Thymus (tissue), 11 donors: ENCODE measurements at regions not wholly inside any gene's neighbourhood (a gene's known extent, or its start where the extent isn't known, plus 50 kb on each side); places are given as distances from the start of the nearest gene placed in this dataset.

Experiments used
- DNase-seq, 9 donors: peaks; one replicate each; pipeline ENCODE4 v3.0.0-alpha.2; 2013; ENCODE audit warnings: low spot score in 9 of 9, low read depth in 6 of 9, missing footprints in 1 of 9
- H3K27ac ChIP-seq, 2 donors: one replicate each; pipeline ENCODE4 v1.5.1; 2013; ENCODE audit warnings: control low read depth in 1 of 2, low read depth in 1 of 2, low read length in 1 of 2, mild to moderate bottlenecking in 1 of 2, moderate library complexity in 1 of 2
- H3K27me3 ChIP-seq, 2 donors: one replicate each; pipeline ENCODE4 v1.5.1; 2013; ENCODE audit warnings: low read length in 1 of 2; ENCODE audit not compliant: control insufficient read depth in 2 of 2, insufficient read depth in 1 of 2
- H3K36me3 ChIP-seq, 2 donors: one replicate each; pipeline ENCODE4 v1.5.1; 2013; ENCODE audit warnings: low read length in 1 of 2, mild to moderate bottlenecking in 1 of 2, moderate library complexity in 1 of 2; ENCODE audit not compliant: control insufficient read depth in 2 of 2, insufficient read depth in 2 of 2
- H3K4me1 ChIP-seq, 2 donors: one replicate each; pipeline ENCODE4 v1.5.1; 2013; ENCODE audit warnings: low read length in 2 of 2; ENCODE audit not compliant: control insufficient read depth in 2 of 2, insufficient read depth in 2 of 2
- H3K4me3 ChIP-seq, 2 donors: one replicate each; pipeline ENCODE4 v1.5.1; 2013; ENCODE audit warnings: low read length in 2 of 2, control low read depth in 1 of 2, mild to moderate bottlenecking in 1 of 2
- H3K9me3 ChIP-seq, 2 donors: one replicate each; pipeline ENCODE4 v1.5.1; 2013; ENCODE audit warnings: low read length in 1 of 2, mild to moderate bottlenecking in 1 of 2; ENCODE audit not compliant: control insufficient read depth in 2 of 2, insufficient read depth in 1 of 2
- WGBS: extraction: QIAGEN DNeasy Blood & Tissue Kit; methylation state at CpG from one replicate; pipeline ENCODE4 v1.1.7; 2013; 5-methylcytosine and 5-hydroxymethylcytosine counted together
- donor health status: healthy.

DNA sequence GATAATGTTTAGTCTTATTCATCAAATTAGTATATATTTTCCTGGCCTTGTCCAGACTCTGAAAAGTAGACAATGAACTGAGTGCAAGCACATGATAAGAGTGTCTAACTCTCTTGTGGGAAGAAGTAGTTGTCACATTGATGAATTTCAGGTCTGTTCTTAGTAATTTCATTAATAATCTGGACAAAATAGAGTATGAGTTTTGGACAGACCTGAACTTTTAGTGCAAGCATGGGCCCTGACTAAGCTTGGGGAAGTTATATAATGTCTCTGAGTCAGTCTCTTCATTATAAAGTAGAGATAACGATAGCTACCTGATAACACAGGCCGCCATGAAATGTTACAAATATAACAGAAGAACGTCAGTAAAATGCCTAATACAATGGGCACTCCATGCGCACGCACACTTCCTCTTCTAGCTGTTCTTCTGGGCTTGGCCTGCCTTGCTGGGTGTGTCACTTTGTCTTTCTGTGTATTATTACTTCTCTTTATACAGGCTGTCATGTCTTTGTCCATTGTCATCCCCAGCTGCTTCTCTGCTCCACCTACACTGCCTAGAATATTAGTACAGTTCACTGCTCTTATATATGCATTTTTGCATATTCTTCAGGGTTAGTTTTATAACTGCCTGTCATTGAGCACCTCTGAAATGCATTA, 129.1 kb upstream of the HTR2A start:
- DNase-seq, result no peak
- H3K27ac ChIP-seq, result no peak overlapping the region

DNA sequence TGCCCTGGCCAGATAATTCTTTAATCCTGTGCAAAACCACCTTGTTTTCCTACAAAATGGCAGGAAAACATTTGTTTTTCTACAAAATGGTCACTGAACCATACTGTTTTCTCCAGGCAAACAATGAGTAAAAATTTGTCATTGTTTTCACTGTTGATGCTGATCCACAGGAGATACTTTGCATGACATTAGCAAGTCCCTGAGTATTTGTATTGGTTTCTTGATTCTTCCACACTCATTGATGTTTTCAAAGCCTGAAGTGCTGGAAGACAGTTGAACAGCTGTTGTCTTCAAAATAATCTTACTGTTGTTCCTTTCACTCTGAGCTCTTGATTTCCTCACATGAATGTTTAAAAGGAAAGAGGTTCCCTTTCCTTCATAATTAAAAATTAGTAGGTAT, 123.1 kb upstream of the HTR2A start:
- no peak overlapping the region for H3K27ac ChIP-seq
- DNase-seq, result no peak
- H3K4me3 ChIP-seq, result no peak overlapping the region
- H3K36me3 ChIP-seq, result no peaks in the 10 kb centered on the region
- no peaks in the 10 kb centered on the region for H3K27me3 ChIP-seq
- no peaks in the 10 kb centered on the region for H3K9me3 ChIP-seq
- no peaks in the 10 kb centered on the region for H3K4me1 ChIP-seq

More for the DNA sequence above, 129.1 kb upstream of the HTR2A start:
- Histone ChIP-seq H3K27me3 (no peaks in the 10 kb centered on the region), H3K4me3 (no peak overlapping the region), H3K36me3 (no peaks in the 10 kb centered on the region), H3K9me3 (no peaks in the 10 kb centered on the region), H3K4me1 (no peaks in the 10 kb centered on the region)
- 84% methylated on average over 5 of the region's 5 CpGs for WGBS

DNA sequence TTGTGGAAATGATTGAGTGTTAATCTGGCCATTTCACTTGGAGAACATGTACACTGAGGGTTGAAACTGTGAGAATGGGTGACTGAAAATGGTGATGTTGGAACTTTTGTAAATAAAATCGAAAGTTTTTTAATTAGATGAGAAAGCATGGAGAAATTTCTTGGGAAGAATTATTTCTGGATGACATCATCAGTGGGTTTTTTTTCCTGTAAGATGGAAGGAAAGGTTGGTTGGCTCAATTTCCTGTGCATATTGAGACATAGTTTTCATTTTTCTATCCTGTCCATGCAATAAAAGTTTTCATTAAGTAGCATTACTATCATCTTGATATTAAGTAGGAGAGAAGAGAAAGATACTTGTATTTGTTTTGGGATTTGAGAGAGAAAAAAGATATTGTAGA, 120.6 kb upstream of the HTR2A start:
- 100% methylated on average over 1 of the region's 1 CpG for WGBS
- Histone ChIP-seq H3K27me3 (no peaks in the 10 kb centered on the region), H3K4me3 (no peak overlapping the region), H3K4me1 (no peaks in the 10 kb centered on the region), H3K36me3 (no peaks in the 10 kb centered on the region), H3K27ac (no peak overlapping the region), H3K9me3 (no peaks in the 10 kb centered on the region)
- no peak for DNase-seq

DNA sequence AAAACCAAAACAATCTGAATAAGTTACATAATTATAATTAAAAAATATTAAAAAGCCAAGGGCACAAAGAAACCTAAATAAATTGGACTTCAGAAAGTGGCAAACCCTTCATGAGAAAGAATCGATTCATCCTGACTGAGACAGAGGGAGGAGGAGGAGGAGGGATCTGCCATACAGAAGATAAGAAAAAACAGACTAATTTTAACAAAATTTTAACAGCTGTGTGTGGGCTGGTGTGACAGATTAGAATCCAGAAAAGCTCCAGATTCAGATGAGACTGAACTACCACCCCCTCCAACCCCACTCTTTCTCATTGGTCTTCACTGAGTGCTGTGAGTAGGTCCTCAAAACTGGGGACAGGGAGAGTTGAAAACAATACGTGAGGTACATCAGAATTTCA, 111.5 kb upstream of the HTR2A start:
- no peaks in the 10 kb centered on the region for H3K36me3 ChIP-seq
- no peak overlapping the region for H3K27ac ChIP-seq
- H3K9me3 ChIP-seq, result no peaks in the 10 kb centered on the region
- no peaks in the 10 kb centered on the region for H3K4me1 ChIP-seq
- H3K27me3 ChIP-seq, result no peaks in the 10 kb centered on the region
- H3K4me3 ChIP-seq, result no peak overlapping the region
- DNase-seq, result no peak
- 96% methylated on average over 2 of the region's 2 CpGs for WGBS

DNA sequence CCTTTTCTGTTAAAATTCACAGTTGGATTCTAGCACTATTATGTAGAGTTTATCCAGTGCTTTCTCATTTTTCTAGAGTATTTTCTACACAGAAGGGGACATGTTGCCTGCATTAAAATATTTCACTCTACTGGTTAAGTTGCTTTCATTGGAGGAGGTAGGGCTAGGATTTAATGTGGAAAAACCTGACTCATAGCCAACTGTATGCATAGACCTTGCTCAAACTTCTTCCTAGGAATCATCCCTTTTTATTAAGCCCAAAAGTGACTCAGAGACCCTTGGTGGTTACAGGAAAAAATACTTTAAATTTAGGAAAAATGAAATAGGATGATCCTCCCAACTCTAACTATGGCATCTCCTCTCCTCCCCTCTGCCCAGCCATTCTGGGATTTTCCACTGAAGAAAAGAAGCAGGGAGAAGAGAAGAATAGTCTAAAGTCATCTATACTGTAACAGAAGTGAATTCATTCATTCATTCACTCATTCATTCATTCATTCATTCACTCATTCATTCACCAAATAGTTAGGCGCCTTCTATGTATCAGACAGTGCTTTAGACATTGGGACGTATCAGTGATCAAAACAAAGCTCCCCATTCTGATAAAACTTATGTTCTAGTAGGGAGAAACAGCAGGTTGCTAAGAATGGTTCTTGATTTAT, 109.0 kb upstream of the HTR2A start:
- no peak overlapping the region for H3K4me3 ChIP-seq
- no peaks in the 10 kb centered on the region for H3K27me3 ChIP-seq
- no peaks in the 10 kb centered on the region for H3K36me3 ChIP-seq
- no peaks in the 10 kb centered on the region for H3K9me3 ChIP-seq
- H3K27ac ChIP-seq, result no peak overlapping the region
- WGBS, result 98% methylated on average over 2 of the region's 2 CpGs
- no peak for DNase-seq
- H3K4me1 ChIP-seq, result no peaks in the 10 kb centered on the region

DNA sequence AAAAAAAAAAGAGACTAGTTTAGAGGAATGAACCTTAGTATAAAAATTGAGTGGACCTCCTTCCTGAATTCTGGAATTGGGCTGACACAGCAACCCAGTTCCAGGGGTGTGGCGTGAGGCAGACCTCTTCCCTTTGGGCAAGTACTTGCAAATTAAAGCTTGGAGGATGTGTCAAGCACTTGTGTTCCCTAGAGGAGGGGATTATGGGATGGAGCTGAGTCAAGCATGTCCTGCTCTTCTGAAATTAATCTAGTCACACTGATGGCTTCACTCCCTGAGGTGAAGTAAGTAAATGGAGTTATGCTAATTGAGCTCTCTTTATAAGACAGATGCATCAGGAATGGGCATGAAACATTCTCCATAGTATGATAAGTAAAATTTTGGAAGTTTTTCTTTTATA, 107.7 kb upstream of the HTR2A start:
- Histone ChIP-seq H3K4me3 (no peak overlapping the region), H3K4me1 (no peaks in the 10 kb centered on the region), H3K27me3 (no peaks in the 10 kb centered on the region), H3K9me3 (no peaks in the 10 kb centered on the region), H3K36me3 (no peaks in the 10 kb centered on the region), H3K27ac (no peak overlapping the region)
- DNase-seq, result no peak
- WGBS, result 93% methylated on average over 1 of the region's 1 CpG

DNA sequence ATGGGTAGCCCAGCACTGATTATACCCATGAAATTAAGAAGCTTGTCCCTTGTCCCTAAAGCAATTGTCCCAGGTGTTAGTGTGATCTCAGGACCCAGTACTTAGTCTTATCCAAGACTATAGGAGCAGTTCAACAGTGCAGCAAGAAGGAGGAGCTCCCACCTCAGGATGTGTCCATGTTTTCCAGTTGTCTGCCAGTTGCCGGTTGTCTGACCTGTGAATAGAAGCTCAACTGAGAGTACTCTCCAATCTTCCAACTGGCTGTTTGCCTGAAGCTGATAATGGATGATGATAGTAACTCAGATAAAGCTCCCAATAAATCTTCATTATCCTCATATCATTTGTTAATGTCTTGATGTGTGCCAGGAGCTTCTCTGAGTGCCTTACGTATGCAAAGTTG, 107.2 kb upstream of the HTR2A start:
- Histone ChIP-seq H3K9me3 (no peaks in the 10 kb centered on the region), H3K27ac (no peak overlapping the region), H3K36me3 (no peaks in the 10 kb centered on the region), H3K4me1 (no peaks in the 10 kb centered on the region), H3K27me3 (no peaks in the 10 kb centered on the region), H3K4me3 (no peak overlapping the region)
- no peak for DNase-seq
- 98% methylated on average over 2 of the region's 2 CpGs for WGBS

DNA sequence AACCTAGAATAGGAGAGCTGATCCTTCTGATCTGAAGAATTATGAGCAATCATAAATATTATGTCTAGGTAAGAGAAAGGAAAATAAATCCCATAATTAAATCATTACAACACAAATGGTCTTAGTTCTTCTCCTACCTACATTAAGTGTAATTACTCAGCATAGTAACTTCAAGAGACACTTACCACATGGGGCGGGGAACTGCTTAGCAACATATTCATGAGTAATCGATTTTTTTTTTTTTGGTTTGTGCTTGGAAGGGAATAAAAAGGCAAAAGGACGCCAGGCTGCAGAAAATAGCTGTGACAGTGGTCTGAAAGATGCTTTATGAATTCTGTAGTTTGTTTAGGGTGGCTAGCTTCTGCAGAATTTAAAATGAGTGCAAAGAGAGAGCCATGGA, 103.3 kb upstream of the HTR2A start:
- WGBS, result 88% methylated on average over 3 of the region's 3 CpGs
- DNase-seq, result no peak
- no peak overlapping the region for H3K4me3 ChIP-seq
- H3K27ac ChIP-seq, result no peak overlapping the region
- no peaks in the 10 kb centered on the region for H3K9me3 ChIP-seq
- H3K36me3 ChIP-seq, result no peaks in the 10 kb centered on the region
- H3K4me1 ChIP-seq, result no peaks in the 10 kb centered on the region
- no peaks in the 10 kb centered on the region for H3K27me3 ChIP-seq

DNA sequence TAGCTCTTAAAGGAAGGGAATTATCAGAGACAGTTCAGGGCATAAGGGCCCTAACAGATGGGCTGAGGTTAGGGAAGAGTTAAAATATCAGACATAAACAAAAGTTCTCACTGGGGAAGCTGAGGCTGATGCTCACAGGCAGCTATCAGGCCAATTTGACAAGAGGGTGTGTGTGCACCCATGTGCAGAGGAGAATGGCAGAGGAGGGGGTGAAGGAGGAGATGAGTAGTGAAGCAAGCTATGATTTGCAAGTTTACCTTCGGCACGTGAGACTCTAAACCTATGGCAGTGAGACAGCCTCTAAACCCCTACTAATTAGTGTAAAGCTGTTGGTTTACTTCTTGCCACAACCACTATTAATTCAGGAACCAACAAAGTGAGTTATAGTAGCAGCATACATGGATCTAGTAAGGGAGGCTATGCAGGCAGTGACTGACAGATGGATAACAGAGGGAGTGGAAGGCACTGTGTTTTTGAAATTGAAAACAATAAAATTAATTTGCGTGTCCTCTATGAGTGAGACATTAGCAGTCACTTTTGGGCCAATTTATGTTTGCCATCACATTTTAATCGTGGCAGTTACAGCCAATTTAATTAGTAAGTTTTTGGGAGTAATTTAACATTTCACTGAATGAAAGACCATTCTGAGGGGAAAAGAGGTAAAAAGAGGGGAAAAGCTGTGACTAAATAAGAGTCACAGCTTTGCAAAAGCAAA, 99.6 kb upstream of the HTR2A start:
- Histone ChIP-seq H3K9me3 (no peaks in the 10 kb centered on the region), H3K4me1 (no peaks in the 10 kb centered on the region), H3K36me3 (no peaks in the 10 kb centered on the region), H3K4me3 (no peak overlapping the region), H3K27ac (no peak overlapping the region), H3K27me3 (no peaks in the 10 kb centered on the region)
- DNase-seq, result no peak
- WGBS, result 97% methylated on average over 4 of the region's 4 CpGs
